ENCODE measurements at regions not wholly inside any gene's neighbourhood (a gene's known extent, or its start where the extent isn't known, plus 50 kb on each side); places are given as distances from the start of the nearest gene placed in this dataset.

DNA sequence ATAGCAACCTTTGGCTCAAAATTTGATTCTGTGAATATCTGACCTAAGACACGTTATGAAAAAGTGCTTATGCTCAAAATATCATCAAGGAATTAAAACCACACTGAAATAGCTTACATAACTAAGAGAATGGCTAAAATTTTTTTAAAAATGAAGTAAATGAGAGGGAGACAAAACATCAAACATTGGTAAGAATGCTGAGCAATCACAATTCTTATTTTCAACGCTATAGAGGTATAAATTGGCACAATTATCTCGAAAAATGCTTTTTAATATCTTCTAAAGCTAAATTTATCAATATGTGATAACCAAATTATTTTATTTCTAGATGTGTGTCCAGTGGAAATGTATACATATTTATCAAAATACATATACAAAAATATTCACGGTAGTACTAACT lies 381.3 kb downstream of the ANXA1 start:
- no peak for DNase-seq (ENCODE audit: low read depth in 2 of 2)
- TF ChIP-seq, protein P1, sequence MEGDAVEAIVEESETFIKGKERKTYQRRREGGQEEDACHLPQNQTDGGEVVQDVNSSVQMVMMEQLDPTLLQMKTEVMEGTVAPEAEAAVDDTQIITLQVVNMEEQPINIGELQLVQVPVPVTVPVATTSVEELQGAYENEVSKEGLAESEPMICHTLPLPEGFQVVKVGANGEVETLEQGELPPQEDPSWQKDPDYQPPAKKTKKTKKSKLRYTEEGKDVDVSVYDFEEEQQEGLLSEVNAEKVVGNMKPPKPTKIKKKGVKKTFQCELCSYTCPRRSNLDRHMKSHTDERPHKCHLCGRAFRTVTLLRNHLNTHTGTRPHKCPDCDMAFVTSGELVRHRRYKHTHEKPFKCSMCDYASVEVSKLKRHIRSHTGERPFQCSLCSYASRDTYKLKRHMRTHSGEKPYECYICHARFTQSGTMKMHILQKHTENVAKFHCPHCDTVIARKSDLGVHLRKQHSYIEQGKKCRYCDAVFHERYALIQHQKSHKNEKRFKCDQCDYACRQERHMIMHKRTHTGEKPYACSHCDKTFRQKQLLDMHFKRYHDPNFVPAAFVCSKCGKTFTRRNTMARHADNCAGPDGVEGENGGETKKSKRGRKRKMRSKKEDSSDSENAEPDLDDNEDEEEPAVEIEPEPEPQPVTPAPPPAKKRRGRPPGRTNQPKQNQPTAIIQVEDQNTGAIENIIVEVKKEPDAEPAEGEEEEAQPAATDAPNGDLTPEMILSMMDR (IDR thresholded peaks at IDR 0.05; ENCODE audit: low read depth, low read length), result no peak

DNA sequence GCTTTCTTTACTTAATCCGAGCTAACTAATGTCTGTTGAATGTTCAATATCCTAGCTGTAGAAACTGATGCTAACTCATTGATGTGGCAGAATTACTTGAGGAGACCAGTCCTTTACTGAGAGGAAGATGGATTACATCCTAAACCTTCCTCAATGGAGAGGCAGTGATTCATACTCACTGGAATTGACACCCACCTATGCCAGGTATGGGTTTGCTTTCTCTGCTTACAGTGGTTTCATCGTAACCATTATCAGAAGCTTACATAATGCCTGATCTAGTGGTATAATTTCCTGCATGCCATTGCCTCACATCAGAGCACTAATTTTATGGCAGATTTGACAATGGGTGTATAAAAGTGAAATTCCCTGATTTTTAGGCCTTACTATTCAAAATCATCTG lies 384.7 kb downstream of the ANXA1 start:
- TF ChIP-seq, protein P1 (IDR thresholded peaks at IDR 0.05; ENCODE audit: low read depth, low read length), result no peak
- DNase-seq (ENCODE audit: low read depth in 2 of 2), result no peak
- no peak overlapping the region for H3K4me3 ChIP-seq (replicated peaks in 1 of 2; ENCODE audit: low read depth in 2 of 2, low read length in 2 of 2)

More for the DNA sequence above, 381.3 kb downstream of the ANXA1 start:
- no peak overlapping the region for H3K4me3 ChIP-seq (replicated peaks in 1 of 2; ENCODE audit: low read depth in 2 of 2, low read length in 2 of 2)

DNA sequence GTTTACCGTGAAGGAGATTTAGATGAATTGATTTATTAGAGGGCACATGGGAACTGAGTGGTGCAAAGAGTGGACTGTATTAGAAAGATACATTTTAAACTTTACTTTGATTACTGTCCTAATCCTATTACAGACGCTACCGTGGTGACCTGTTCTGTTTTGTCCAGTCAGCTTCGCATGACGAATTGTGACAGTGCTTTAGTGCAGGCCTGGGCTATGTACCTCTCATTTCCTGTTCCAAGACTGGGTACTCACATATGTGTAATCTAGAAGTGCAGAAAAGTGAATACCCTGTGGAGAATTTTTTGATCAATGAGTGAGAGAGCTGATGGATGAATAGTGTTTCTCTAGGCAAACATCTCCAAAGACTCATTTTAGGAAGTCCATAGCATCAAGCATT lies 385.9 kb downstream of the ANXA1 start:
- TF ChIP-seq, protein P1 (IDR thresholded peaks at IDR 0.05; ENCODE audit: low read depth, low read length), result no peak
- H3K4me3 ChIP-seq (replicated peaks in 1 of 2; ENCODE audit: low read depth in 2 of 2, low read length in 2 of 2), result no peak overlapping the region
- DNase-seq (ENCODE audit: low read depth in 2 of 2), result no peak

DNA sequence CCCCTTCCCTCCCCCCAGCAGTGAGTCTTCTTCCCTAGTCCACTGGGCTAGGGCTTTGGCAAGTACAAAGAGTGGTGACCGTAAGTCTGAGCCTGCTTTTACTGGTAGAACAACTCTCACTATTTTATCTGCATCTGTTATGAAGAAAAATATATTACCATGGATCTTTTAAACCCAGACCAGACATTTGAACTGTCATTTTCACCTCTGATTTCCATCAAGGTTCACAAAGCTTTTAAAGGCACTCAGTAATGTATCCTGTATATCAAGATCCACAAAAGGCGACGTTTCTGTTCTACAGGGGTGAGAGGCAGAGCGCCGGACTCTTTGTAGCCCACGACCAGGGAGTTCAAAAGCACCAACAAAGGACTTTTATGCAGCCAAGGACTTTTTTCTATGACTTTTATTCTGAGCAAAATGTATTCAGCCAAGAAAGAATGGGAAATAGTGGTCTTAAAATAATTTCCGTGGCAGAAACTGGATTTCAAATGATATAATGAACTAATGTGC lies 388.3 kb downstream of the ANXA1 start:
- TF ChIP-seq, protein P1 (IDR thresholded peaks at IDR 0.05; ENCODE audit: low read depth, low read length), result no peak
- H3K4me3 ChIP-seq (replicated peaks in 1 of 2; ENCODE audit: low read depth in 2 of 2, low read length in 2 of 2), result no peak overlapping the region

DNA sequence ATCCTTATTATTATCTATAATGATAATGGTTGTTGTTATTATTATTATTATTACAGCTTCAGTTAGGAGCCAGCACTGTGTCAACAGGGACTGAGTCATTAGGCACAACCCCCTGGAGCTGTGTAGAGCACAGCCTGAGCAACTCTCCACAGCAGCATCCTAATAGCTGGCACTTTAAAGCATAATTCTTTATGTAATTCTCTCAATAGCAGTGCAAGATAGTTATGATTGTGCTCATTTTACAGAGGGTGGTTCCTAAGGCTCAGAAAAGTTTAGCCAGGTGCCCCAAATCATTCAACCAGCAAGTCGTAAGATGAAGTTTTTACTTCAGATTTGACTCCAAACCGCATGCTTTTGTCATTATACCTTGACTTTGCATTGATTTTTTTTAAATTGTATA lies 390.3 kb downstream of the ANXA1 start:
- no peak for DNase-seq (ENCODE audit: low read depth in 2 of 2)
- TF ChIP-seq, protein P1 (IDR thresholded peaks at IDR 0.05; ENCODE audit: low read depth, low read length), result no peak

More for the DNA sequence above, 388.3 kb downstream of the ANXA1 start:
- DNase-seq (ENCODE audit: low read depth in 2 of 2), result no peak

DNA sequence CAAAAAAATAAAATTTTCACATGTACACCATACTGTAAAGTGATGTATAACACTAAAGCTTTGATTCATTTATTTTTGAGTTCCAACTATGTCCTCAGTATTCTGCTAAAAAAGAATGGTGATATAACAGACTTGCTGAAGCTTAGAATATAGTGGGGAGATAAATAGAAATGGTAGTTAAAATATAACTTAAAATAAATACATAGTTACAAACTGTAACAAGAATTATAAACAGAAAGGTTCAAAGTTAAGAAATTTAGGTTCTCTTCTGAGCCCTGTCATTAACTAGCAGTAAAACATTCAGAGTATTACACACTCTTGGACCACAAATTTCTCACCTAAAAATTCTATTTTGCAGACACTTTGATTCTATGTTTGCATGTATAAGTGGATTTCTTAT lies 392.1 kb downstream of the ANXA1 start:
- H3K4me3 ChIP-seq (replicated peaks in 1 of 2; ENCODE audit: low read depth in 2 of 2, low read length in 2 of 2), result no peak overlapping the region
- DNase-seq (ENCODE audit: low read depth in 2 of 2), result no peak
- TF ChIP-seq, protein P1 (IDR thresholded peaks at IDR 0.05; ENCODE audit: low read depth, low read length), result no peak

More for the DNA sequence above, 390.3 kb downstream of the ANXA1 start:
- H3K4me3 ChIP-seq (replicated peaks in 1 of 2; ENCODE audit: low read depth in 2 of 2, low read length in 2 of 2), result no peak overlapping the region

DNA sequence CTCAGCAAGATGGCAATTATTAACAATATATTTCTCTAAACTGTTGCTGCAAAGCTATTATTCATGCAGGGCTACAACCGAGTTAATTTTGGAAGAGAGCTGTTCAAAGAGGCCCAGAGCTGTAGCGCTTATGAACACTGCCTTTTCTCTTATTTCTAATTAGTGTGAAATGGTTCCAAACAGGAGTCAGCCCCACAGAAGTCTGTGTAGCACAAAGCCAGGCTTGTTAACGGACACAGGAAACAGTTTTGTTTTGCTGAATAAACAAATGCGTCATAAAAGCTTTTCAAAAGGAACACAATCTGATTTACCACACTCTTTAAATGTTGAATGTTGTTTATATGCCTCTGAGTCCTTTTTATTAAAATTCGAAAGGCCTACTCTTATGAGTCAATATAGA lies 396.5 kb downstream of the ANXA1 start:
- no peak overlapping the region for H3K4me3 ChIP-seq (replicated peaks in 1 of 2; ENCODE audit: low read depth in 2 of 2, low read length in 2 of 2)
- DNase-seq (ENCODE audit: low read depth in 2 of 2), result no peak
- TF ChIP-seq, protein P1 (IDR thresholded peaks at IDR 0.05; ENCODE audit: low read depth, low read length), result no peak
